HCEC 1CT (cell line): ENCODE measurements at regions not wholly inside any gene's neighbourhood (a gene's known extent, or its start where the extent isn't known, plus 50 kb on each side); places are given as distances from the start of the nearest gene placed in this dataset.
A peak's percentile ranks its signal among the peaks of the same experiment; 100 is the strongest.

Source experiments
- DNase-seq: peaks from one replicate; pipeline ENCODE4 v3.0.0-alpha.2; 2017

DNA sequence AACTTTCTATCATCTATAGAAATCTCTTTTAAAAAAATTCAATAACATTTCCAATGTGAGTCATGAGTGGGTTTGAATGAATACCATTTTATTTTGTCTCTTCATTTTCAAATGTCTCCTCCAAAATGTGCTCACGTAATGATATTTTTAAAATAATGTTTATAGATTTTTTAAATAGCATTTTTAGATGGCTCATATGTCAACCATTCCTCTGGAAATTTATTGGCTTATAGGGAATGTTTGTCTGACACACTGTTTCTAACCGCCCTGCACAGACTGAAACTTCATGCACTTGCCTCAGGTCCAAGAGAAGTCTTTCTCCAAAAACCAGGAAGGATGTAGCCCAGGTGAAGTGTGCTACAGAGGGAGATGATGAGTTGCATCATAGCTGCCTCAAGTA lies 88.8 kb upstream of the PLEKHG7 start:
- DNase-seq: no peak

GRCh38 chr12:92612611-92613010 lies 90.2 kb upstream of the PLEKHG7 start:
- no peak for DNase-seq

DNA sequence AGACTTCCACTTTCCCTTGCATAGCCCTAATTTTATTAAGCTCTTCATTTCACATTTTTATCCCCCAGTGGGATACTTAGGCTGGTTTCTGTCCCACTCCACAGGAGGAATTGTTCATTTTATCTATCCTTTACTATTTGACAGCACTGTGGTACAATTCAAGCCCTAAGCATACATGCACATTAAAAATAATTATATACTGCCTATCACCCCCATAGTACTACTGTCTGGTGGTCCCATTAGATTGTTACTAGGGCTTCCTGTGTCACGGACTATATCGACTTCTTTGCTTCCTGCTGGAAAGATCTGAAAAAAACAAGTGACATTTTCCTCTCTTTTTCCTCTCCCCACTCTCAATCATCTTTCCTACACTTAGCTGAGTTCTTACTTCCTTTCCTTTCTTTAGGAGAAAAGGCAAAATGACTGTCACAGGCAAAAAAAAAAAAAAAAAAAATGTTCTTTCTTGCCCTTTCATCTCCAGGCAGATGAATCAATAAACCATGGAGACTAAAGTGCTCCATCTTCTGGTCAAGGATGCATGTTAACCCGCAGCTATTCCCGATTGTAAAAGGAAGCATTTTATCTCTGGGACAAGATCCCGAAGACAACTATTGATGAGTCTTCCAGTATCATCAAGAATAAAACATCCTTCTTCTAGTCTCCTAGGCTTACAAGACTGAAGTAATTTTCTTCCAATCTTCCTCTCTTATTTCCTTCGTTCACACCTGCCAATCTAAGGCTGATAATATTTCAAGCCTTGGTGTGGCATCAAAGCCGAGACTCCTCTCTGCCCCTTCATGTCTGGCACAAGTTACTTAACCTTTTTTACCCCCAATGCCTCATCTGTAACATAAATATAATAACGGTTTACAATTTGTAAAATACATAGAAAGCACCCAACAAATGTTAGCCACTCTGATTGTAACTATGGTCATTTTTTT lies 94.4 kb upstream of the PLEKHG7 start:
- peak; percentile 60 for DNase-seq

GRCh38 chr12:92606956-92607355 lies 95.8 kb upstream of the PLEKHG7 start:
- no peak for DNase-seq

DNA sequence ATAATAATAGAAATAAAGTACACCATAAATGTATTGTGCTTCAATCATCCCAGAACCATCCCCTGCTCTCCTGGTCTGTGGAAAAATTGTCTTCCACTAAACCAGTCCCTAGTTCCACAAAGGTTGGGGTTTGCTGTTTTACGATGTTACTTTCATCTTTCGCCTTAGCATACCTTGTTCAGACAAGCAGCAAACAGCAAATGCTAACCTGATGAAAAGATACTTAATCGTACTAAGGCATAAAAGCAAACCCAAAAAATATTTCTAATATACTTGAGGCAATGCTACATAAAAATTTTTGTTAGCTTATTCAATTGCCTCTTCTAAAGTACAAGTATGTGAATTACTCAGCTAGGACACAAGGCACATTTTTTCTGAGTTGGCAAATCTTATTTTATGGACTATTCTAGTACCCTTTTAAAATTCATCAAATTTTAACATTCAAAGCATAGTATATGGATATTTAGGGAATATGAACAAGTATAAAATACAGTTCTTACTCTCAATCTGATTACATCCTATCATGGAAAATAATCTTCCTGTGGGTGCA lies 97.1 kb upstream of the PLEKHG7 start:
- no peak for DNase-seq

DNA sequence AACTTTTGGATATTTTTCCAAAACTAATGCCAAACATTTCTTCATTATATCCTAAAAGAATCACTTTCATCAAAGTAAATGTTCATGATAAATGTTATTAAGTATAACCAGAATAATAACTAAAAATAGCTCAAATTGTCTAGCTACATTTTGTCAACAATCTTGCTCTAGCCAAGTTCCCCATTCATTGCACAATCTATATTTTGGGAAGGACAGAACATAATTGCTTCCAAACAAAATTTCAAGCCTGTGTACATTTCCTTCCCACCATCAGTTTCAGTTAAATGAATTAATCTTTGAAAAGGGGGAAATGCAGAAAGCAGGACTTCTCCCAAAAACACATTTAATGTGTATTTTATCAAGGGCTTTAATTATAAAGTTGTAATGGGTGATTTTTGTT lies 98.0 kb upstream of the PLEKHG7 start:
- DNase-seq: no peak

GRCh38 chr12:92603741-92604432 lies 98.9 kb upstream of the PLEKHG7 start:
- no peak for DNase-seq

DNA sequence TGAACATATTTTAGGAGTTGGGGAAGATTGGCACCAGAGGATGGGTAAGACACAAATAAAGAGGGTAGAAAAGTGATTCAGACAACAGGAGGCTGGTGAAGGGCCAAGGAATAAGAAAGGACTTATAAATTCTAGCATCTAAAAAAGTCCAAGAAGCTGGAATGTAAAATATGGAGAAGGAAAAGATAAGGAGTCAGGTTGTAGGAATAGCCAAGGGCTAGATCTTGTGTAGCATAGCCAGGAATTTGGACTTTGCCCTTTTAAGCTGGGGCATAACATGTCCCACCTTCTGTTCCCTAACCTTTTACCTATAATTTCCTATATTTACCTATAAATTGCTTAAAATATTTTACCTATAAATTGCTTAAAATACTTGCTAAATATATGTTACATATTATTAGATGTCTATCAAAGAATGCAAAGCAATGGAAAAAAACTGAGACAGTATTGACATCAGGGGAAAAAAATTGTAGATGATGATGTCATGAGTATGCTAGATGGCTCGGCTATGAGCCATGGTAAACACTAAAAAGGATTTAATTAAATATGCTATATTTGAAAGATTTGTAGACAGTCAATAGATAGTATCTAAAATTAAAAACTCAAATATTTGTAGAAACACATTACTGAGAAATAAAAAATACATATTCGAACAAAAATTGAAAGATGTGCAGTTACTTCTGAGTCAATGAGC lies 99.7 kb upstream of the PLEKHG7 start:
- no peak for DNase-seq

- peak; percentile 85 for DNase-seq
These were observed 100.3 kb upstream of the PLEKHG7 start for GRCh38 chr12:92602476-92602875.

DNA sequence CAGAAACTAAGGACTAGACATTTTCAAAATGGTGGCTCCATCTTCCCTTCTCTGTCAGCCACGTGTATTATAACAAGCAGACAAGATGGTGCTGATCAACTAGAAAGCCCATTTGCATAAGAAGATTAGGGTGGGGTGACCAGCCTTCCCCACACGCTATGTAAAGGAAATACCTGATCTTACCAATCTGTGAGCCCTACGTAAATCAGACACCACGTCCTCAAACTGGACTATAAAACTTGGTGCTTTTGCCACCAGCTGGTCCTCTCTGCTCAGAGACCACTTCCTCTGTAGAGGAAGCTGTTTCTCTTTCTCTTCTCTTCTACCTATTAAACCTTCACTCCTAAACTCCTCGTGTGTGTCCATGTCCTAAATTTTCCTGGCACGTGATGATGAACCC lies 101.1 kb upstream of the PLEKHG7 start:
- no peak for DNase-seq

DNA sequence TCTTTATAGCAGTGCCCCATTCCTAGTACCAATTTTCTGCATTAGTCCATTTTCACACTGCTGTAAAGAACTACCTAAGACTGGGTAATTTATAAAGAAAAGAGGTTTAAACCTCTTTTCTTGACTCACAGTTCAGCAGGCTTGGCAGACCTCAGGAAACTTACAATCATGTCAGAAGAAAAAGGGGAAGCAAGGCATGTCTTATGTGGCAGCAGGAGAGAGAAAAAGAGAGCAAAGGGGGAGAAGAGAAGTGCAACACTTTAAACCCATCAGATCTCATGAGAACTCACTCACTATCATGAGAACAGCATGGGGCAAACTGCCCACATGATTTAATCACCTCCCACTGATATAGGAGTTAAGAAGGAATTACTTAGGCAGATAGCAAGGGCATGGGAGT lies 101.6 kb upstream of the PLEKHG7 start:
- DNase-seq: no peak

GRCh38 chr12:92600052-92600451 lies 102.7 kb upstream of the PLEKHG7 start:
- no peak for DNase-seq

GRCh38 chr12:92597997-92598396 lies 104.8 kb upstream of the PLEKHG7 start:
- DNase-seq: peak; percentile 80

- DNase-seq: no peak
These were observed 105.7 kb upstream of the PLEKHG7 start for GRCh38 chr12:92597118-92597517.

- DNase-seq: peak; percentile 40
These were observed 106.4 kb upstream of the PLEKHG7 start for GRCh38 chr12:92596383-92596782.

DNA sequence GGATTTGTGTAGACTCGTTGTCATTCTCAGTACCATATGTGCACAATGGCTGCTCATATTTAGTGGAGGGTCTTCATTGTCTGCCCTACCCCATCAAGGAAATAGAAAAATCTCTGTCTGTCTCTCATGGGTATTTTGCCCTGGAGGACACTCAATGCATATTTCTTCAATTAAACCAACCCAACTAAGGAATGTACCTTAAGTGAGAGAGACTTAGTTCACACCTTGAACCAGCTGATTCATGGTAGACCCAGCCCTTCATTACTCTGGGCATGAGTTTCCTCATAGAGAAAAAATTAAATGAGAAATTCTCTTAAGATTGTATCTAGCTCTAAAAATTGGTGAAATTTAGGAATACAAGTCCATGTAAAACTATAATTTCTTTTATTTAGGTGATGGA lies 107.1 kb upstream of the PLEKHG7 start:
- no peak for DNase-seq

- peak; percentile 92 for DNase-seq
These were observed 108.9 kb upstream of the PLEKHG7 start for GRCh38 chr12:92593734-92594402.

DNA sequence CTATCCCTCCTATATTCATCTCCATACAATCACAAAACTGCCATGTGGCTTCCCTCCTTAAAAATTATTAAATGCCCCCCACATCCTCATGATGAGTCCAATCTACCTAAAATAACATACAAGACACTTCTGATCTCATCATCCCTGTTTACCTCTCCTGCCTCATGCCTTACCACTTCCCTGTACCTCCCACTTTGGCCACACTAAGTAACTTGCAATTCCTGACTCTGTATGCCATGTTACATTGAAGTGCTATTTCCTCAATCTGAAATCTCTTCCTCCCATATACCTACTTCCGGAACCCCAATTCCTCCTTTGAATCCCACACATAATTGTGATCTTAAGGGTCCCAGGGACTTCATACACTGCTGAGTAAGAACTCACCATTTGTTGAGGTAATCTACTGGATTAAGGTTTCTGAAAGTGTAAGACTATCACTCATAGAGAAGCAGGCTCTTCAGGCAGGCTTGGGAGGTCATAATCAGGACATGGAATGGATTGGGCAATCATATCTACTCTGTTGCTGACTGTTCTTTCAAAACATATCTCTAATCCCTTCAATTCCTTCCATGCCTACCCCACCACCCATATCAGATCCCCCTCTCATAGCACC lies 117.6 kb upstream of the PLEKHG7 start:
- DNase-seq: no peak

DNA sequence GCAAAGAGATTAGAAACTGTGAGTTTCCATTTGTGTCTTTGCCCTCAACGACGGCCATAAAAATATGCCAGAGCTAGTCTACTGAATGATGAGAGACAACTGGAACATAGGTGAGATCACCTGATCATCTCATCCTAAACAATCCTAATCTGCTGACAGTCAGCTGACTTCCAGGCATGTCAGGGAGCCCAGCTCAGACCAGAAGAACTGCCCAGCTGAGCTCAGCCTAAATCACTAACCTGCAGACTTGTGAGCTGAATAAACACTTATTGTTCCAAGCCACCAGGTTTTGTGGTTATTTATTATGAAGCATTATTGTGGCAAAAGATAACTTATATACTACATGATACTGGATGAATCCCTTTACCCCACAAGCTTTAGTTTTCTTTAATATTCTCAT lies 118.9 kb upstream of the PLEKHG7 start:
- no peak for DNase-seq

- DNase-seq: no peak
These were observed 119.9 kb upstream of the PLEKHG7 start for GRCh38 chr12:92582893-92583292.

GRCh38 chr12:92582475-92582874 lies 120.3 kb upstream of the PLEKHG7 start:
- no peak for DNase-seq

- no peak for DNase-seq
These were observed 121.2 kb upstream of the PLEKHG7 start for GRCh38 chr12:92581604-92582003.
